ENCODE measurements at regions not wholly inside any gene's neighbourhood (a gene's known extent, or its start where the extent isn't known, plus 50 kb on each side); places are given as distances from the start of the nearest gene placed in this dataset.

- no peaks in the 10 kb centered on the region for H3K79me2 ChIP-seq (replicated peaks; ENCODE audit: insufficient read depth, low read length)
- H3K4me2 ChIP-seq (ENCODE audit: low read length), result no peak overlapping the region
- H2AFZ ChIP-seq (ENCODE audit: low read depth, low read length), result no peak overlapping the region
- no peaks in the 10 kb centered on the region for H3F3A ChIP-seq (ENCODE audit: insufficient read depth, low read length, poor library complexity, severe bottlenecking)
- no peaks in the 10 kb centered on the region for H3K27me3 ChIP-seq (ENCODE audit: insufficient read depth, low read depth, low read length)
- H4K20me1 ChIP-seq (ENCODE audit: insufficient read depth), result no peaks in the 10 kb centered on the region
- H3K4me3 ChIP-seq (ENCODE audit: low read length), result no peak overlapping the region
- TF ChIP-seq POLR2AphosphoS5 (IDR thresholded peaks at IDR 0.05) (no peak), EP300 (conservative IDR thresholded peaks at IDR 0.05; ENCODE audit: poor library complexity, severe bottlenecking) (no peak), EZH2 (IDR thresholded peaks at IDR 0.05; ENCODE audit: borderline replicate concordance, insufficient read depth, low read length, poor library complexity, severe bottlenecking) (no peak), SMC3 (conservative IDR thresholded peaks at IDR 0.05; ENCODE audit: poor library complexity) (no peak)
- TF ChIP-seq, protein P1, sequence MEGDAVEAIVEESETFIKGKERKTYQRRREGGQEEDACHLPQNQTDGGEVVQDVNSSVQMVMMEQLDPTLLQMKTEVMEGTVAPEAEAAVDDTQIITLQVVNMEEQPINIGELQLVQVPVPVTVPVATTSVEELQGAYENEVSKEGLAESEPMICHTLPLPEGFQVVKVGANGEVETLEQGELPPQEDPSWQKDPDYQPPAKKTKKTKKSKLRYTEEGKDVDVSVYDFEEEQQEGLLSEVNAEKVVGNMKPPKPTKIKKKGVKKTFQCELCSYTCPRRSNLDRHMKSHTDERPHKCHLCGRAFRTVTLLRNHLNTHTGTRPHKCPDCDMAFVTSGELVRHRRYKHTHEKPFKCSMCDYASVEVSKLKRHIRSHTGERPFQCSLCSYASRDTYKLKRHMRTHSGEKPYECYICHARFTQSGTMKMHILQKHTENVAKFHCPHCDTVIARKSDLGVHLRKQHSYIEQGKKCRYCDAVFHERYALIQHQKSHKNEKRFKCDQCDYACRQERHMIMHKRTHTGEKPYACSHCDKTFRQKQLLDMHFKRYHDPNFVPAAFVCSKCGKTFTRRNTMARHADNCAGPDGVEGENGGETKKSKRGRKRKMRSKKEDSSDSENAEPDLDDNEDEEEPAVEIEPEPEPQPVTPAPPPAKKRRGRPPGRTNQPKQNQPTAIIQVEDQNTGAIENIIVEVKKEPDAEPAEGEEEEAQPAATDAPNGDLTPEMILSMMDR (IDR thresholded peaks at IDR 0.05; ENCODE audit: poor library complexity, severe bottlenecking), result no peak
- H3K9ac ChIP-seq (ENCODE audit: low read length), result no peak overlapping the region
- no peaks in the 10 kb centered on the region for H3K9me3 ChIP-seq (ENCODE audit: low read length)
- H3K9me2 ChIP-seq (ENCODE audit: insufficient read depth, low read length), result no peaks in the 10 kb centered on the region
- no peak overlapping the region for H3K27ac ChIP-seq (ENCODE audit: low read length)
- peaks cover 16% of the 10 kb centered on the region for H3K36me3 ChIP-seq (ENCODE audit: insufficient read depth, low read length)
Observed at GRCh38 chr19:5261156-5261890, 79.3 kb downstream of the PTPRS start.

- Histone ChIP-seq H3K79me2 (replicated peaks; ENCODE audit: insufficient read depth, low read length) (no peaks in the 10 kb centered on the region), H3K9me3 (ENCODE audit: low read length) (no peaks in the 10 kb centered on the region), H3K27me3 (ENCODE audit: insufficient read depth, low read depth, low read length) (no peaks in the 10 kb centered on the region), H2AFZ (ENCODE audit: low read depth, low read length) (no peak overlapping the region), H3K9ac (ENCODE audit: low read length) (no peak overlapping the region), H3K4me2 (ENCODE audit: low read length) (no peak overlapping the region), H3K9me2 (ENCODE audit: insufficient read depth, low read length) (no peaks in the 10 kb centered on the region), H3F3A (ENCODE audit: insufficient read depth, low read length, poor library complexity, severe bottlenecking) (no peaks in the 10 kb centered on the region), H3K4me3 (ENCODE audit: low read length) (no peak overlapping the region), H4K20me1 (ENCODE audit: insufficient read depth) (no peaks in the 10 kb centered on the region), H3K36me3 (ENCODE audit: insufficient read depth, low read length) (peaks cover 23% of the 10 kb centered on the region), H3K27ac (ENCODE audit: low read length) (no peak overlapping the region)
- TF ChIP-seq RAD21 (conservative IDR thresholded peaks at IDR 0.05) (no peak), MXI1 (conservative IDR thresholded peaks at IDR 0.05; ENCODE audit: poor library complexity, severe bottlenecking) (no peak), EZH2 (IDR thresholded peaks at IDR 0.05; ENCODE audit: borderline replicate concordance, insufficient read depth, low read length, poor library complexity, severe bottlenecking) (no peak), REST (IDR thresholded peaks at IDR 0.05; ENCODE audit: borderline replicate concordance) (no peak), SMC3 (conservative IDR thresholded peaks at IDR 0.05; ENCODE audit: poor library complexity) (no peak)
Observed at GRCh38 chr19:5260381-5260967, 80.1 kb downstream of the PTPRS start.
